Astrocyte (in vitro differentiated cells and primary cell): ENCODE measurements at regions not wholly inside any gene's neighbourhood (a gene's known extent, or its start where the extent isn't known, plus 50 kb on each side); places are given as distances from the start of the nearest gene placed in this dataset.
"Not testable (repeated sequence)": the region's sequence is repeated elsewhere in the genome, so short reads cannot be mapped to it uniquely, and the experiment has no call there.

Source experiments
- DNase-seq: peaks from one replicate; pipeline ENCODE4 v3.0.0-alpha.2; 2010; ENCODE audit warnings: low read depth
- FAIRE-seq: peaks from 2 replicates; lab custom pipeline; 2011; peaks lifted over from hg19 to GRCh38; lab: Jason Lieb, UNC
- H2AFZ ChIP-seq: 2 replicates; pipeline ENCODE4 v1.6.0; 2012; ENCODE audit warnings: low read depth, low read length, inconsistent platforms
- H3K27ac ChIP-seq: 2 replicates; pipeline ENCODE4 v1.5.1; 2011; ENCODE audit warnings: low read depth, low read length, inconsistent platforms
- H3K27me3 ChIP-seq: 2 replicates; pipeline ENCODE4 v1.6.0; 2011; ENCODE audit warnings: low read length, inconsistent platforms; ENCODE audit not compliant: insufficient read depth
- H3K36me3 ChIP-seq: 2 replicates; pipeline ENCODE4 v1.5.1; 2011; ENCODE audit warnings: low read length, inconsistent platforms; ENCODE audit not compliant: insufficient read depth
- H3K4me1 ChIP-seq: 2 replicates; pipeline ENCODE4 v1.5.1; 2011; ENCODE audit warnings: low read length, inconsistent platforms; ENCODE audit not compliant: insufficient read depth
- H3K4me2 ChIP-seq: 2 replicates; pipeline ENCODE4 v1.6.0; 2012; ENCODE audit warnings: low read length, inconsistent platforms
- H3K4me3 ChIP-seq: 2 replicates; pipeline ENCODE4 v1.5.1; 2011; ENCODE audit warnings: low read depth, mild to moderate bottlenecking, low read length, inconsistent platforms; ENCODE audit not compliant: insufficient read depth
- H3K79me2 ChIP-seq: 2 replicates; pipeline ENCODE4 v1.6.0; 2012; ENCODE audit warnings: mild to moderate bottlenecking, low read length, inconsistent platforms; ENCODE audit not compliant: insufficient read depth
- H3K9ac ChIP-seq: 2 replicates; pipeline ENCODE4 v1.6.0; 2012; ENCODE audit warnings: mild to moderate bottlenecking, low read length, inconsistent platforms
- H3K9me3 ChIP-seq: 2 replicates; pipeline ENCODE4 v1.5.1; 2012; ENCODE audit warnings: low read depth, mild to moderate bottlenecking, low read length, inconsistent platforms; ENCODE audit not compliant: insufficient read depth
- H4K20me1 ChIP-seq: 2 replicates; pipeline ENCODE4 v1.6.0; 2012; ENCODE audit warnings: low read length, inconsistent platforms; ENCODE audit not compliant: insufficient read depth
- H3K27ac Mint-ChIP-seq: one replicate; pipeline ENCODE4 v1.8.0; 2021; ENCODE audit warnings: mild to moderate bottlenecking, mixed read lengths; ENCODE audit not compliant: unreplicated experiment
- H3K27me3 Mint-ChIP-seq: one replicate; pipeline ENCODE4 v1.8.0; 2021; ENCODE audit warnings: low read depth, mixed read lengths; ENCODE audit not compliant: unreplicated experiment
- H3K36me3 Mint-ChIP-seq: one replicate; pipeline ENCODE4 v1.8.0; 2021; ENCODE audit warnings: low read depth, mixed read lengths; ENCODE audit not compliant: unreplicated experiment
- H3K4me1 Mint-ChIP-seq: one replicate; pipeline ENCODE4 v1.8.0; 2021; ENCODE audit warnings: low read depth, mixed read lengths; ENCODE audit not compliant: unreplicated experiment
- H3K4me3 Mint-ChIP-seq: one replicate; pipeline ENCODE4 v1.8.0; 2021; ENCODE audit warnings: mild to moderate bottlenecking, moderate library complexity, mixed read lengths; ENCODE audit not compliant: unreplicated experiment
- H3K9me3 Mint-ChIP-seq: one replicate; pipeline ENCODE4 v1.8.0; 2021; ENCODE audit warnings: mild to moderate bottlenecking, mixed read lengths; ENCODE audit not compliant: unreplicated experiment
- CTCF ChIP-seq: IDR thresholded peaks from 2 replicates; pipeline ENCODE4 v1.5.1; 2011; ENCODE audit warnings: low read depth, mild to moderate bottlenecking, inconsistent platforms, low read length, moderate library complexity; ENCODE audit not compliant: insufficient read depth
- EZH2 ChIP-seq: IDR thresholded peaks from 2 replicates; pipeline ENCODE4 v1.6.1; 2012; ENCODE audit warnings: mild to moderate bottlenecking, low read length, inconsistent platforms; ENCODE audit not compliant: insufficient read depth

GRCh38 chr4:58833126-58833525 is 1722.9 kb upstream of the IGFBP7 start:
- no peaks in the 10 kb centered on the region for H3K27me3 Mint-ChIP-seq
- H3K4me3 ChIP-seq, result no peak overlapping the region
- H3K4me1 ChIP-seq, result no peaks in the 10 kb centered on the region
- TF ChIP-seq EZH2, result no peak
- no peak overlapping the region for H3K27ac Mint-ChIP-seq
- no peak overlapping the region for H2AFZ ChIP-seq
- no peak overlapping the region for H3K9ac ChIP-seq
- no peak overlapping the region for H3K4me2 ChIP-seq
- no peaks in the 10 kb centered on the region for H3K79me2 ChIP-seq
- H3K27ac ChIP-seq, result no peak overlapping the region
- no peaks in the 10 kb centered on the region for H3K36me3 Mint-ChIP-seq
- no peaks in the 10 kb centered on the region for H3K36me3 ChIP-seq
- DNase-seq (no peak), FAIRE-seq (no peak)
- H3K4me1 Mint-ChIP-seq, result no peaks in the 10 kb centered on the region
- H3K27me3 ChIP-seq, result no peaks in the 10 kb centered on the region
- H4K20me1 ChIP-seq, result no peaks in the 10 kb centered on the region
- H3K9me3 Mint-ChIP-seq, result no peaks in the 10 kb centered on the region
- no peak overlapping the region for H3K4me3 Mint-ChIP-seq
- peaks cover 3% of the 10 kb centered on the region for H3K9me3 ChIP-seq

GRCh38 chr4:58825278-58825677 is 1715.1 kb upstream of the IGFBP7 start:
- Histone ChIP-seq H3K4me2 (no peak overlapping the region), H3K79me2 (no peaks in the 10 kb centered on the region), H3K4me1 (no peaks in the 10 kb centered on the region), H3K27ac (no peak overlapping the region), H3K4me3 (no peak overlapping the region), H4K20me1 (no peaks in the 10 kb centered on the region), H3K9me3 (no peaks in the 10 kb centered on the region), H2AFZ (no peak overlapping the region), H3K27me3 (no peaks in the 10 kb centered on the region), H3K9ac (no peak overlapping the region), H3K36me3 (no peaks in the 10 kb centered on the region)
- no peak for FAIRE-seq
- H3K36me3 Mint-ChIP-seq, result no peaks in the 10 kb centered on the region
- H3K27ac Mint-ChIP-seq, result no peak overlapping the region
- TF ChIP-seq EZH2 (no peak), CTCF (no peak)
- H3K9me3 Mint-ChIP-seq, result no peaks in the 10 kb centered on the region
- H3K4me1 Mint-ChIP-seq, result no peaks in the 10 kb centered on the region
- no peaks in the 10 kb centered on the region for H3K27me3 Mint-ChIP-seq
- no peak overlapping the region for H3K4me3 Mint-ChIP-seq
- no peak for DNase-seq

GRCh38 chr4:58818560-58818959 is 1708.4 kb upstream of the IGFBP7 start:
- not testable (repeated sequence) for H3K4me3 ChIP-seq, H3K27ac ChIP-seq, H3K4me2 ChIP-seq, H3K27me3 ChIP-seq, H3K4me3 Mint-ChIP-seq, H3K27ac Mint-ChIP-seq, H3K36me3 ChIP-seq, H3K9me3 Mint-ChIP-seq, H3K9me3 ChIP-seq, H3K4me1 ChIP-seq, H3K4me1 Mint-ChIP-seq, FAIRE-seq, H2AFZ ChIP-seq, DNase-seq, H3K79me2 ChIP-seq, H3K27me3 Mint-ChIP-seq, H3K36me3 Mint-ChIP-seq, H4K20me1 ChIP-seq, H3K9ac ChIP-seq

- Histone ChIP-seq H2AFZ (no peak overlapping the region), H3K9ac (no peak overlapping the region), H3K4me1 (no peaks in the 10 kb centered on the region), H3K4me3 (no peak overlapping the region), H3K27ac (no peak overlapping the region), H4K20me1 (no peaks in the 10 kb centered on the region), H3K79me2 (no peaks in the 10 kb centered on the region), H3K36me3 (no peaks in the 10 kb centered on the region), H3K9me3 (no peaks in the 10 kb centered on the region), H3K4me2 (no peak overlapping the region), H3K27me3 (no peaks in the 10 kb centered on the region)
- H3K4me3 Mint-ChIP-seq, result no peak overlapping the region
- H3K27me3 Mint-ChIP-seq, result no peaks in the 10 kb centered on the region
- DNase-seq (no peak), FAIRE-seq (no peak)
- H3K9me3 Mint-ChIP-seq, result no peaks in the 10 kb centered on the region
- no peak for TF ChIP-seq CTCF
- no peak for TF ChIP-seq EZH2
- H3K4me1 Mint-ChIP-seq, result peaks cover 15% of the 10 kb centered on the region
- H3K36me3 Mint-ChIP-seq, result no peaks in the 10 kb centered on the region
- H3K27ac Mint-ChIP-seq, result peak overlapping the region; percentile 24
These were observed 1699.8 kb upstream of the IGFBP7 start for GRCh38 chr4:58809948-58810347.
